ENCODE measurements at regions not wholly inside any gene's neighbourhood (a gene's known extent, or its start where the extent isn't known, plus 50 kb on each side); places are given as distances from the start of the nearest gene placed in this dataset.

GRCh38 chrY:14411334-14411733 lies 113.0 kb upstream of the NLGN4Y start:
- H3K27ac ChIP-seq: no peak overlapping the region
- ATAC-seq (no peak), DNase-seq (ENCODE audit: low read depth in 1 of 2, low spot score in 1 of 2) (no peak), FAIRE-seq (no peak)
- ChIA-PET POLR2A (no interaction called here), CTCF (no interaction called here)
- no peaks in the 10 kb centered on the region for H3K4me1 ChIP-seq
- no peak for TF ChIP-seq JUN (IDR thresholded peaks at IDR 0.05)
- no peak for TF ChIP-seq EHMT2 (IDR thresholded peaks at IDR 0.05; ENCODE audit: low read depth)
- no peak for TF ChIP-seq ZNF302 (CRISPR knock-in tag; IDR thresholded peaks at IDR 0.05)
- no peak for TF ChIP-seq PBX3 (IDR thresholded peaks at IDR 0.05)
- TF ChIP-seq CHD2 (IDR thresholded peaks at IDR 0.05; ENCODE audit: low read length, partially characterized antibody): no peak
- no peak for TF ChIP-seq CHD4 (IDR thresholded peaks at IDR 0.05; ENCODE audit: borderline replicate concordance)
- no peak for TF ChIP-seq RARB (CRISPR knock-in tag; IDR thresholded peaks at IDR 0.05)
- no peak for TF ChIP-seq MAFK (IDR thresholded peaks at IDR 0.05; ENCODE audit: partially characterized antibody)
- TF ChIP-seq FOXS1 (CRISPR knock-in tag; IDR thresholded peaks at IDR 0.05): no peak
- no peak for TF ChIP-seq HDAC2 (IDR thresholded peaks at IDR 0.05)
- H3K4me3 ChIP-seq: no peak overlapping the region
- H3K9me3 ChIP-seq: no peaks in the 10 kb centered on the region
- H3K4me2 ChIP-seq: no peak overlapping the region

GRCh38 chrY:14436546-14436945 lies 87.8 kb upstream of the NLGN4Y start:
- no peak for DNase-seq (ENCODE audit: low read depth in 1 of 2, low spot score in 1 of 2)
- no peak for TF ChIP-seq CHD4 (IDR thresholded peaks at IDR 0.05; ENCODE audit: borderline replicate concordance)
- no peak for TF ChIP-seq CHD2 (IDR thresholded peaks at IDR 0.05; ENCODE audit: low read length, partially characterized antibody)
- ChIA-PET POLR2A (no interaction called here), CTCF (no interaction called here)
- H3K27ac ChIP-seq: no peak overlapping the region
- H3K4me1 ChIP-seq: no peaks in the 10 kb centered on the region
- no peak for FAIRE-seq
- no peak overlapping the region for H3K4me3 ChIP-seq
- ATAC-seq: no peak
- H3K9me3 ChIP-seq: no peaks in the 10 kb centered on the region
- no peak overlapping the region for H3K4me2 ChIP-seq
- 0% methylated on average over 1 of the region's 1 CpG for WGBS (ENCODE audit: missing lambda C conversion rate)

GRCh38 chrY:14437626-14438025 lies 86.7 kb upstream of the NLGN4Y start:
- CTCF ChIA-PET: no interaction called here
- TF ChIP-seq FOSL2 (IDR thresholded peaks at IDR 0.05) (no peak), FOSL2 (CRISPR knock-in tag; IDR thresholded peaks at IDR 0.05) (no peak), JUN (IDR thresholded peaks at IDR 0.05) (no peak), HOXB13 (CRISPR knock-in tag; IDR thresholded peaks at IDR 0.05; ENCODE audit: low read depth) (no peak), KDM1A (IDR thresholded peaks at IDR 0.05; ENCODE audit: low read depth) (no peak), SREBF2 (IDR thresholded peaks at IDR 0.05) (no peak), PHF8 (IDR thresholded peaks at IDR 0.05; ENCODE audit: borderline replicate concordance, low read depth) (no peak), HMGXB4 (CRISPR knock-in tag; IDR thresholded peaks at IDR 0.05; ENCODE audit: borderline replicate concordance) (no peak), ZNF302 (CRISPR knock-in tag; IDR thresholded peaks at IDR 0.05) (no peak), HES2 (IDR thresholded peaks at IDR 0.05) (no peak)

GRCh38 chrY:14438395-14438794 lies 85.9 kb upstream of the NLGN4Y start:
- no peaks in the 10 kb centered on the region for H3K4me1 ChIP-seq
- no peak overlapping the region for H3K4me2 ChIP-seq
- no peak overlapping the region for H3K27ac ChIP-seq
- ChIA-PET CTCF (no interaction called here), POLR2A (no interaction called here)
- WGBS (ENCODE audit: missing lambda C conversion rate): 36% methylated on average over 1 of the region's 1 CpG
- H3K4me3 ChIP-seq: no peak overlapping the region
- FAIRE-seq: no peak
- no peaks in the 10 kb centered on the region for H3K9me3 ChIP-seq
- ATAC-seq: no peak
- no peak for DNase-seq (ENCODE audit: low read depth in 1 of 2, low spot score in 1 of 2)
- TF ChIP-seq E2F6 (IDR thresholded peaks at IDR 0.05; ENCODE audit: borderline replicate concordance, low read depth) (no peak), POLR2AphosphoS2 (conservative IDR thresholded peaks at IDR 0.05; ENCODE audit: low read length) (no peak), TFCP2L1 (CRISPR knock-in tag; IDR thresholded peaks at IDR 0.05) (no peak), HOXB5 (CRISPR knock-in tag; IDR thresholded peaks at IDR 0.05) (no peak), EP300 (IDR thresholded peaks at IDR 0.05) (no peak), ZSCAN20 (CRISPR knock-in tag; IDR thresholded peaks at IDR 0.05) (no peak), SREBF2 (IDR thresholded peaks at IDR 0.05) (no peak), RNF2 (IDR thresholded peaks at IDR 0.05; ENCODE audit: borderline replicate concordance, low read depth) (no peak), HDAC2 (IDR thresholded peaks at IDR 0.05) (no peak), NR3C1 (IDR thresholded peaks at IDR 0.05) (no peak), ATOH8 (CRISPR knock-in tag; IDR thresholded peaks at IDR 0.05; ENCODE audit: low read depth) (no peak), JUN (IDR thresholded peaks at IDR 0.05) (no peak), HEYL (CRISPR knock-in tag; IDR thresholded peaks at IDR 0.05) (no peak)

More at GRCh38 chrY:14437626-14438025, 86.7 kb upstream of the NLGN4Y start:
- FAIRE-seq (no peak), ATAC-seq (no peak), DNase-seq (ENCODE audit: low read depth in 1 of 2, low spot score in 1 of 2) (no peak)
- H3K9me3 ChIP-seq: no peaks in the 10 kb centered on the region
- H3K27ac ChIP-seq: no peak overlapping the region
- H3K4me3 ChIP-seq: no peak overlapping the region
- POLR2A ChIA-PET: no interaction called here
- H3K4me1 ChIP-seq: no peaks in the 10 kb centered on the region
- WGBS (ENCODE audit: missing lambda C conversion rate): 50% methylated on average over 2 of the region's 2 CpGs
- H3K4me2 ChIP-seq: no peak overlapping the region
